ENCODE measurements at regions not wholly inside any gene's neighbourhood (a gene's known extent, or its start where the extent isn't known, plus 50 kb on each side); places are given as distances from the start of the nearest gene placed in this dataset.

DNA sequence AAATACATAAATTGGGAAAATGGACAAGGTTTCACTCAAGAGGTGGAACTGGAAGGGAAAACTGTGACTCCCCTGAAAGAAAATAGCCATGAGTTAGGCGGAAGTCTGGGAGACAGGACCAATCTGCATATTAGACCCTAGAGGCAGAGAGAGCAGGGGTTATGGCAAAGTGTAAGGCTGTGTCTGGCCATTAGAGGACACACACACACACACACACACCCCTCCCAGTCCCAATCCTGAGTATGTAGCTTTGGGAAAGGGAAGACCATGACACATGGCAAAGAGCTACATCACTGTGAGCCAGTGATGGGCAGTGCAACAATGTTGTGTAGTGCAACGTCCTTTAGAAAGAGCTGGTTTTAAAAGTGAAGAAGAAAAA lies 479.9 kb upstream of the NXPH2 start:
- peaks cover 8% of the 10 kb centered on the region for H3K9me3 Mint-ChIP-seq (ENCODE audit: unreplicated experiment)

DNA sequence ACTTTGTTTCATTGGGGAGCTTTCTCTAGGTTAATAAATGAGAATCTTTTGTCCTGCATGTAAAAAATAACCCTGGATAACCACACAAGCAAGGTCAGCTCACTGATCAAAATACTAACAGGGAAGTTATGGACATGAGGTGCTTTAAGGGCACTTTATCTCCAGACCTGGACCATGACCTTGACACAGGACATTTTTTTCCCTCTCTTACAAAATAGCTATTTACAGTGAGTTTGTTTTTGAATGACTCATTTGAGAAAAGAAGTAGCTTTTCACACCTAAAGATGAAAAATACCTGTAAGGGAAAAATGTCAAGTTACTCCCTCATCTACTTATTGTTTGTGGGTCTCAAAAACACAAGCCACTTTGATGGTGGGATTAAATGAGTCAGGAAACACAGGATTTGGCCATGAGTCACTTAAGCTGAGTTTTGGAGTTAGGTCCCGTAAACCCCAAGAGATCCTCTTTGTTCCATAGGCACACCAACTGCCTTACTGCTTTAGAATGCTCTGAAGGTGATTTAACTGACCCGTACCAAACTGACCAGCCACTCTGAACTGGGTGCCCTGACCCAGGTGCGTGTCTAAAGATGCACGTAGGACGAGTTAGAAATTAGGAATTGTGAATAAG lies 479.3 kb upstream of the NXPH2 start:
- ChIA-PET POLR2A (no interaction called here), CTCF (no interaction called here)
- peaks cover 8% of the 10 kb centered on the region for H3K9me3 Mint-ChIP-seq (ENCODE audit: unreplicated experiment)
- no peaks in the 10 kb centered on the region for H3K36me3 Mint-ChIP-seq (ENCODE audit: insufficient read depth, unreplicated experiment)
- no peak for DNase-seq (ENCODE audit: unreplicated experiment)
- H3K4me1 Mint-ChIP-seq (ENCODE audit: insufficient read depth, unreplicated experiment) = no peaks in the 10 kb centered on the region
- no peaks in the 10 kb centered on the region for H3K27me3 Mint-ChIP-seq (ENCODE audit: insufficient read depth, unreplicated experiment)
- TF ChIP-seq, protein P1, sequence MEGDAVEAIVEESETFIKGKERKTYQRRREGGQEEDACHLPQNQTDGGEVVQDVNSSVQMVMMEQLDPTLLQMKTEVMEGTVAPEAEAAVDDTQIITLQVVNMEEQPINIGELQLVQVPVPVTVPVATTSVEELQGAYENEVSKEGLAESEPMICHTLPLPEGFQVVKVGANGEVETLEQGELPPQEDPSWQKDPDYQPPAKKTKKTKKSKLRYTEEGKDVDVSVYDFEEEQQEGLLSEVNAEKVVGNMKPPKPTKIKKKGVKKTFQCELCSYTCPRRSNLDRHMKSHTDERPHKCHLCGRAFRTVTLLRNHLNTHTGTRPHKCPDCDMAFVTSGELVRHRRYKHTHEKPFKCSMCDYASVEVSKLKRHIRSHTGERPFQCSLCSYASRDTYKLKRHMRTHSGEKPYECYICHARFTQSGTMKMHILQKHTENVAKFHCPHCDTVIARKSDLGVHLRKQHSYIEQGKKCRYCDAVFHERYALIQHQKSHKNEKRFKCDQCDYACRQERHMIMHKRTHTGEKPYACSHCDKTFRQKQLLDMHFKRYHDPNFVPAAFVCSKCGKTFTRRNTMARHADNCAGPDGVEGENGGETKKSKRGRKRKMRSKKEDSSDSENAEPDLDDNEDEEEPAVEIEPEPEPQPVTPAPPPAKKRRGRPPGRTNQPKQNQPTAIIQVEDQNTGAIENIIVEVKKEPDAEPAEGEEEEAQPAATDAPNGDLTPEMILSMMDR (IDR thresholded peaks at IDR 0.05; ENCODE audit: unreplicated experiment) = no peak
- BruUV-seq (replicated peaks) = no TSS peak
- H3K4me3 Mint-ChIP-seq (ENCODE audit: unreplicated experiment) = no peak overlapping the region
- no peak overlapping the region for H3K27ac Mint-ChIP-seq (ENCODE audit: low read depth, unreplicated experiment)
- intact Hi-C loops (cut with micrococcal nuclease) = no loop called here

More for the DNA sequence above, 479.9 kb upstream of the NXPH2 start:
- Mint-ChIP-seq H3K4me1 (ENCODE audit: insufficient read depth, unreplicated experiment) (no peaks in the 10 kb centered on the region), H3K4me3 (ENCODE audit: unreplicated experiment) (no peak overlapping the region), H3K36me3 (ENCODE audit: insufficient read depth, unreplicated experiment) (no peaks in the 10 kb centered on the region), H3K27ac (ENCODE audit: low read depth, unreplicated experiment) (no peak overlapping the region), H3K27me3 (ENCODE audit: insufficient read depth, unreplicated experiment) (no peaks in the 10 kb centered on the region)
- BruUV-seq (replicated peaks) = no TSS peak
- ChIA-PET POLR2A (no interaction called here), CTCF (no interaction called here)
- DNase-seq (ENCODE audit: unreplicated experiment) = no peak
- TF ChIP-seq, protein P1 (IDR thresholded peaks at IDR 0.05; ENCODE audit: unreplicated experiment) = no peak
- intact Hi-C loops (cut with micrococcal nuclease) = no loop called here

DNA sequence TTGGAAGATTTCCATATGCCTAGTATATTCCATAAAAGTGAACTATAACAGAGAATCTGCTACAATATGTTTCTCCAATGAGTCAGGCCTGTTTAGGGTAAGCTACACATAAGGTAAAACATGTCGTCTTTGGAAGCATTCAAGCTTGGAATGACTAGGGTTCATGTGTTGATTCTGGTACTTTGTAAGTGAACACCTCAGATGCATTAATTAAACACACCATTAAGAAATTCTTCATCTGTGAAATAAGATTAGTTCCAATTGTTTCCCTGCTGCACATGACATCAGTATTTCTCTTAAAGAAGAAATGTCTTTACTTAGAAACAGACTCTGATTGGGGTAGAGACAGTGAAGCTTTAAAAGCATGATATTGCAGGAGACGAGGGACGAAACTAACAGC lies 461.1 kb upstream of the NXPH2 start:
- Mint-ChIP-seq H3K4me3 (ENCODE audit: unreplicated experiment) (no peak overlapping the region), H3K9me3 (ENCODE audit: unreplicated experiment) (peaks cover 7% of the 10 kb centered on the region), H3K27me3 (ENCODE audit: insufficient read depth, unreplicated experiment) (peaks cover 11% of the 10 kb centered on the region), H3K36me3 (ENCODE audit: insufficient read depth, unreplicated experiment) (no peaks in the 10 kb centered on the region), H3K27ac (ENCODE audit: low read depth, unreplicated experiment) (no peak overlapping the region), H3K4me1 (ENCODE audit: insufficient read depth, unreplicated experiment) (no peaks in the 10 kb centered on the region)
- intact Hi-C loops (cut with micrococcal nuclease) = no loop called here
- CTCF ChIA-PET = interaction anchor here (0.7 kb wide), 1 partner anchor 947 kb away, joined by 3 read pairs; no protein-coding TSS in a partner anchor
- DNase-seq (ENCODE audit: unreplicated experiment) = no peak
- no TSS peak for BruUV-seq (replicated peaks)
- TF ChIP-seq, protein P1 (IDR thresholded peaks at IDR 0.05; ENCODE audit: unreplicated experiment) = no peak
- POLR2A ChIA-PET = interaction anchor here (0.6 kb wide), 1 partner anchor 54 kb away, joined by 3 read pairs; no protein-coding TSS in a partner anchor

DNA sequence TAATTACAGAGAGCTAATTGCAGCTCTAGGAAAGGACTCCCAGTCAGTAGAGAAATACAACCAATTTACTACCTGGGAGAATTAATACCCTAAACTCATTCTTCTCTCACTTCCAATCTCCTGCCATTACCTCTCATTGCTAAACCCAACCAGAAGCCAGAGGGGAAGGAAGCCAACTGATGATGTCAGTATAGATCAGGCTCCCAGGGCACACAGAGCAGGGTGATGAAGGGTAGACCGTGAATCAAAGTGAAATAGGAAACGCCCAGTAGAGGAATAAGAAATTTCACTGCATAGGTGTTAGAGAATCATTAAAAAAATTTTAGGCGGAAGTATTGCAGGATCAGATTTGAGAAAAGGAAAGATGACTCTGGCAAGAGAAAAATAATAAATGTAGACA lies 456.8 kb upstream of the NXPH2 start:
- BruUV-seq (replicated peaks) = no TSS peak
- ChIA-PET POLR2A (no interaction called here), CTCF (no interaction called here)
- intact Hi-C loops (cut with micrococcal nuclease) = no loop called here
- TF ChIP-seq, protein P1 (IDR thresholded peaks at IDR 0.05; ENCODE audit: unreplicated experiment) = no peak
- DNase-seq (ENCODE audit: unreplicated experiment) = no peak
- H3K36me3 Mint-ChIP-seq (ENCODE audit: insufficient read depth, unreplicated experiment) = no peaks in the 10 kb centered on the region
- no peaks in the 10 kb centered on the region for H3K9me3 Mint-ChIP-seq (ENCODE audit: unreplicated experiment)
- no peaks in the 10 kb centered on the region for H3K4me1 Mint-ChIP-seq (ENCODE audit: insufficient read depth, unreplicated experiment)
- no peak overlapping the region for H3K4me3 Mint-ChIP-seq (ENCODE audit: unreplicated experiment)
- no peaks in the 10 kb centered on the region for H3K27me3 Mint-ChIP-seq (ENCODE audit: insufficient read depth, unreplicated experiment)
- H3K27ac Mint-ChIP-seq (ENCODE audit: low read depth, unreplicated experiment) = no peak overlapping the region

Data from MCF 10A (cell line).